Osteocyte (in vitro differentiated cells): ENCODE measurements at regions not wholly inside any gene's neighbourhood (a gene's known extent, or its start where the extent isn't known, plus 50 kb on each side); places are given as distances from the start of the nearest gene placed in this dataset.

ENCODE experiments used
- DNase-seq: peaks from one replicate; pipeline ENCODE4 v3.0.0; 2021; ENCODE audit warnings: mixed read lengths; ENCODE audit not compliant: unreplicated experiment; ENCODE audit errors: extremely low spot score
- H3K27ac Mint-ChIP-seq: one replicate; pipeline ENCODE4 v1.8.0; 2021; ENCODE audit warnings: mild to moderate bottlenecking, mixed read lengths; ENCODE audit not compliant: unreplicated experiment
- H3K27me3 Mint-ChIP-seq: one replicate; pipeline ENCODE4 v1.8.0; 2021; ENCODE audit warnings: mixed read lengths; ENCODE audit not compliant: unreplicated experiment
- H3K36me3 Mint-ChIP-seq: one replicate; pipeline ENCODE4 v1.8.0; 2021; ENCODE audit warnings: mixed read lengths; ENCODE audit not compliant: unreplicated experiment
- H3K4me1 Mint-ChIP-seq: one replicate; pipeline ENCODE4 v1.8.0; 2021; ENCODE audit warnings: mixed read lengths; ENCODE audit not compliant: unreplicated experiment
- H3K4me3 Mint-ChIP-seq: one replicate; pipeline ENCODE4 v1.8.0; 2021; ENCODE audit warnings: mild to moderate bottlenecking, moderate library complexity, mixed read lengths; ENCODE audit not compliant: unreplicated experiment
- H3K9me3 Mint-ChIP-seq: one replicate; pipeline ENCODE4 v1.8.0; 2021; ENCODE audit warnings: mixed read lengths; ENCODE audit not compliant: unreplicated experiment
- CTCF ChIP-seq: fragments of 200-600 bp; sonication (generic); IDR thresholded peaks from 2 replicates; pipeline ENCODE4 v1.5.0; 2021; ENCODE audit warnings: antibody characterized with exemption, mild to moderate bottlenecking, moderate library complexity

- Mint-ChIP-seq H3K27ac (no peak overlapping the region), H3K36me3 (no peaks in the 10 kb centered on the region), H3K27me3 (no peaks in the 10 kb centered on the region), H3K4me3 (no peak overlapping the region), H3K4me1 (no peaks in the 10 kb centered on the region), H3K9me3 (no peaks in the 10 kb centered on the region)
- no peak for TF ChIP-seq CTCF
- DNase-seq, result no peak
These were observed 112.6 kb downstream of the AIPL1 start for GRCh38 chr17:6322316-6322715.

GRCh38 chr17:6314311-6314710, 120.6 kb downstream of the AIPL1 start:
- Mint-ChIP-seq H3K4me3 (no peak overlapping the region), H3K27me3 (no peaks in the 10 kb centered on the region), H3K4me1 (no peaks in the 10 kb centered on the region), H3K9me3 (no peaks in the 10 kb centered on the region), H3K36me3 (no peaks in the 10 kb centered on the region), H3K27ac (no peak overlapping the region)
- TF ChIP-seq CTCF, result no peak
- DNase-seq, result no peak

GRCh38 chr17:6313835-6314234, 121.1 kb downstream of the AIPL1 start:
- no peaks in the 10 kb centered on the region for H3K9me3 Mint-ChIP-seq
- no peak overlapping the region for H3K4me3 Mint-ChIP-seq
- no peak overlapping the region for H3K27ac Mint-ChIP-seq
- H3K4me1 Mint-ChIP-seq, result no peaks in the 10 kb centered on the region
- H3K27me3 Mint-ChIP-seq, result no peaks in the 10 kb centered on the region
- no peaks in the 10 kb centered on the region for H3K36me3 Mint-ChIP-seq
- TF ChIP-seq CTCF, result no peak
- DNase-seq, result no peak

- no peak for DNase-seq
- no peaks in the 10 kb centered on the region for H3K27me3 Mint-ChIP-seq
- H3K36me3 Mint-ChIP-seq, result no peaks in the 10 kb centered on the region
- H3K4me1 Mint-ChIP-seq, result no peaks in the 10 kb centered on the region
- TF ChIP-seq CTCF, result no peak
- H3K27ac Mint-ChIP-seq, result no peak overlapping the region
- H3K9me3 Mint-ChIP-seq, result no peaks in the 10 kb centered on the region
- H3K4me3 Mint-ChIP-seq, result no peak overlapping the region
These were observed 128.1 kb downstream of the AIPL1 start for GRCh38 chr17:6306820-6307219.

- H3K27me3 Mint-ChIP-seq, result no peaks in the 10 kb centered on the region
- peak; percentile 72 for DNase-seq
- TF ChIP-seq CTCF, result no peak
- no peaks in the 10 kb centered on the region for H3K9me3 Mint-ChIP-seq
- no peaks in the 10 kb centered on the region for H3K36me3 Mint-ChIP-seq
- H3K27ac Mint-ChIP-seq, result no peak overlapping the region
- H3K4me3 Mint-ChIP-seq, result no peak overlapping the region
- H3K4me1 Mint-ChIP-seq, result no peaks in the 10 kb centered on the region
These were observed 129.1 kb downstream of the AIPL1 start for GRCh38 chr17:6305613-6306360.
